H9 (cell line): ENCODE measurements at regions not wholly inside any gene's neighbourhood (a gene's known extent, or its start where the extent isn't known, plus 50 kb on each side); places are given as distances from the start of the nearest gene placed in this dataset.

Experiments
- DNase-seq: peaks from one replicate; pipeline ENCODE4 v3.0.0-alpha.2; 2017
- H2AFZ ChIP-seq: one replicate; pipeline ENCODE4 v1.6.1; 2013; ENCODE audit warnings: mild to moderate bottlenecking, low read length, control low read depth, moderate library complexity
- H2AK5ac ChIP-seq: 2 replicates; pipeline ENCODE4 v1.6.1; 2013; ENCODE audit warnings: low read length, control low read depth, mixed read lengths; ENCODE audit not compliant: insufficient read length
- H2BK120ac ChIP-seq: one replicate; pipeline ENCODE4 v1.6.1; 2013; ENCODE audit warnings: low read depth, mild to moderate bottlenecking, low read length, control low read depth, inconsistent platforms; ENCODE audit not compliant: poor library complexity, severe bottlenecking
- H2BK12ac ChIP-seq: 2 replicates; pipeline ENCODE4 v1.6.1; 2013; ENCODE audit warnings: low read length, control low read depth, mixed read lengths, low read depth; ENCODE audit not compliant: insufficient read length
- H2BK15ac ChIP-seq: 2 replicates; pipeline ENCODE4 v1.6.1; 2013; ENCODE audit warnings: low read depth, low read length, control low read depth
- H2BK20ac ChIP-seq: one replicate; pipeline ENCODE4 v1.6.1; 2013; ENCODE audit warnings: low read depth, mild to moderate bottlenecking, low read length, control low read depth, inconsistent platforms; ENCODE audit not compliant: poor library complexity, severe bottlenecking
- H2BK5ac ChIP-seq: 2 replicates; pipeline ENCODE4 v1.6.1; 2013; ENCODE audit warnings: low read length, control low read depth, mixed read lengths; ENCODE audit not compliant: insufficient read length
- H3K14ac ChIP-seq: 2 replicates; pipeline ENCODE4 v1.6.1; 2013; ENCODE audit warnings: low read length, control low read depth; ENCODE audit not compliant: insufficient read depth
- H3K18ac ChIP-seq: 2 replicates; pipeline ENCODE4 v1.6.1; 2013; ENCODE audit warnings: low read depth, mild to moderate bottlenecking, mixed read lengths, low read length, control low read depth; ENCODE audit not compliant: insufficient read length
- H3K23ac ChIP-seq: 2 replicates; pipeline ENCODE4 v1.6.1; 2013; ENCODE audit warnings: low read length, control low read depth, mixed read lengths, low read depth; ENCODE audit not compliant: insufficient read length
- H3K23me2 ChIP-seq: 2 replicates; pipeline ENCODE4 v1.6.1; 2013; ENCODE audit warnings: low read depth, mild to moderate bottlenecking, mixed read lengths, low read length, control low read depth; ENCODE audit not compliant: insufficient read length, poor library complexity, severe bottlenecking
- H3K27ac ChIP-seq: 2 replicates; pipeline ENCODE4 v1.5.1; 2013; ENCODE audit warnings: low read length, control low read depth, mixed read lengths, low read depth; ENCODE audit not compliant: insufficient read length
- H3K27me3 ChIP-seq: 2 replicates; pipeline ENCODE4 v1.6.1; 2013; ENCODE audit warnings: low read length, control low read depth, inconsistent platforms; ENCODE audit not compliant: insufficient read depth
- H3K4ac ChIP-seq: 2 replicates; pipeline ENCODE4 v1.6.1; 2013; ENCODE audit warnings: low read depth, mild to moderate bottlenecking, control low read depth, inconsistent platforms, low read length, moderate library complexity
- H3K4me1 ChIP-seq: 2 replicates; pipeline ENCODE4 v1.6.1; 2013; ENCODE audit warnings: low read length, control low read depth, inconsistent platforms; ENCODE audit not compliant: insufficient read depth
- H3K4me2 ChIP-seq: 2 replicates; pipeline ENCODE4 v1.6.1; 2013; ENCODE audit warnings: low read length, control low read depth, mixed read lengths; ENCODE audit not compliant: insufficient read length, insufficient read depth
- H3K56ac ChIP-seq: 2 replicates; pipeline ENCODE4 v1.6.1; 2013; ENCODE audit warnings: low read depth, mild to moderate bottlenecking, mixed read lengths, low read length, control low read depth; ENCODE audit not compliant: insufficient read length
- H3K79me1 ChIP-seq: 2 replicates; pipeline ENCODE4 v1.6.1; 2013; ENCODE audit warnings: low read depth, mild to moderate bottlenecking, moderate library complexity, low read length, control low read depth, inconsistent platforms; ENCODE audit not compliant: insufficient read depth, poor library complexity, severe bottlenecking
- H3K79me2 ChIP-seq: 2 replicates; pipeline ENCODE4 v1.6.1; 2013; ENCODE audit warnings: low read length, control low read depth, inconsistent platforms; ENCODE audit not compliant: insufficient read depth
- H3K9ac ChIP-seq: 2 replicates; pipeline ENCODE4 v1.6.1; 2013; ENCODE audit warnings: low read length, control low read depth, mixed read lengths; ENCODE audit not compliant: insufficient read length; ENCODE audit errors: extremely low read depth
- H3K9me3 ChIP-seq: one replicate; pipeline ENCODE4 v1.6.1; 2013; ENCODE audit warnings: low read depth, low read length, inconsistent platforms; ENCODE audit not compliant: control insufficient read depth
- H3T11ph ChIP-seq: one replicate; pipeline ENCODE4 v1.6.1; 2013; ENCODE audit warnings: mild to moderate bottlenecking, low read length, control low read depth, inconsistent platforms
- H4K20me1 ChIP-seq: one replicate; pipeline ENCODE4 v1.6.1; 2013; ENCODE audit not compliant: control insufficient read depth, insufficient read length, insufficient read depth
- H4K5ac ChIP-seq: 2 replicates; pipeline ENCODE4 v1.6.1; 2013; ENCODE audit warnings: low read depth, mild to moderate bottlenecking, mixed read lengths, low read length, control low read depth; ENCODE audit not compliant: insufficient read length
- H4K8ac ChIP-seq: replicated peaks from 2 replicates; pipeline ENCODE4 v1.6.1; 2013; ENCODE audit warnings: low read length, control low read depth, mixed read lengths, low read depth; ENCODE audit not compliant: insufficient read length
- H4K91ac ChIP-seq: 2 replicates; pipeline ENCODE4 v1.6.1; 2013; ENCODE audit warnings: low read depth, mild to moderate bottlenecking, moderate library complexity, mixed read lengths, low read length, control low read depth; ENCODE audit not compliant: insufficient read length
- H3K27ac Mint-ChIP-seq, 3 experiments: 2 replicates in 2 of 3; 3 replicates in 1 of 3; pipeline ENCODE4 v1.8.0; 2020 to 2021; ENCODE audit warnings: mixed read lengths in 3 of 3, mild to moderate bottlenecking in 1 of 3, moderate library complexity in 1 of 3
- H3K27me3 Mint-ChIP-seq: 2 replicates; pipeline ENCODE4 v1.8.0; 2021; ENCODE audit warnings: low read depth, mild to moderate bottlenecking, moderate library complexity, mixed read lengths
- H3K36me3 Mint-ChIP-seq, 3 experiments: 2 replicates in 2 of 3; 3 replicates in 1 of 3; pipeline ENCODE4 v1.8.0; 2020 to 2021; ENCODE audit warnings: low read depth in 3 of 3, mixed read lengths in 3 of 3; ENCODE audit not compliant: insufficient read depth in 1 of 3
- H3K4me1 Mint-ChIP-seq, 2 experiments: 2 replicates each; pipeline ENCODE4 v1.8.0; 2020; ENCODE audit warnings: mixed read lengths in 2 of 2
- H3K4me3 Mint-ChIP-seq, 2 experiments: 2 replicates in 1 of 2; 3 replicates in 1 of 2; pipeline ENCODE4 v1.8.0; 2020 to 2021; ENCODE audit warnings: mild to moderate bottlenecking in 2 of 2, mixed read lengths in 2 of 2, moderate library complexity in 1 of 2
- H3K9me3 Mint-ChIP-seq, 2 experiments: 2 replicates in 1 of 2; 3 replicates in 1 of 2; pipeline ENCODE4 v1.8.0; 2020; ENCODE audit warnings: mild to moderate bottlenecking in 2 of 2, mixed read lengths in 2 of 2, moderate library complexity in 1 of 2
- WGBS: extraction: QIAGEN DNeasy Blood & Tissue Kit; methylation state at CpG from one replicate; pipeline ENCODE4 v1.1.7; 2013; ENCODE audit warnings: missing lambda C conversion rate, low lambda C conversion rate, mixed read lengths; ENCODE audit not compliant: insufficient read length; ENCODE audit errors: extremely low coverage; 5-methylcytosine and 5-hydroxymethylcytosine counted together
- TF ChIP-seq, protein P1 (sequence below): fragments of 200-600 bp; sonication (generic); conservative IDR thresholded peaks from 3 replicates; pipeline ENCODE4 v1.8.0; 2021; ENCODE audit warnings: antibody characterized with exemption, mild to moderate bottlenecking

DNA sequence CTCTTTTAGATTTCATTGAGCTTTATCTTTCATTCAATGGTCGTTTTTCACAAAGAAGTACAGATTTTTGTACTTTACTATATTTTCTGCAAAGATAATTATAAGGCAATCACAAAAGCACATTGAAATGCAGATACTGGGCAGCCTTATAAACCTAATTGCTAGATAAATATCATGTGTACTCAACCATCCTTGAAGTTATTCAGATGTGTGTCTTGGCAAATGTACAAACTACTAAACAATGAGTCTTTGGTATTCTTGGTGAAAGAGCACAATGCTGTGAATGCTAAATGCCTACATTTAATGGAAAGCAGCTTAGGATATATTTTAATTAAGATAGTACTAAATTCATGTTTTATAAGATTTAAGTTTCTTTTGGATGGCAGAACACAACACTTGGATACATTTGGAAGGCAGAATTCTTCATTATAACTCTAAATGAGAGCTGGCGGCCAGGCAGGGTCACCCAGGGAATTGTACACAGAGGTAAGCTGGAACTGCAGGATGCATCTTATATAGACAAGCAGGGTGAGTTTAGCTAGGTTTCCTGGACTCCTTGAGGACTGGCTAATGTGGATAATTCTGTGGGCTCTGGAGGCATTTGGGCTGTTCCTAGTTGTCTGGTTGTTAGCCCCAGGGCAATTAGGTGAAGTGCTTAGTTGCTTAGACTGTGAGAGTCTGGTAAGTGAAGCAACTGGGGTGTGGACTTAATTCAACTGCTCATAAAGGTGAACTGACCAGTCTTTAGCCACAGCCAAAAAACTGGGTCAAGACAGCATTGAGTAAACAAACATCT lies 286.6 kb downstream of the PCDH20 start:
- Mint-ChIP-seq H3K27me3 (no peaks in the 10 kb centered on the region), H3K36me3 (peaks cover 0 to 8% (median 5%) of the 10 kb centered on the region in 3 experiments; a peak in 4 of 7 replicates), H3K4me1 (peaks cover 9 to 13% of the 10 kb centered on the region in 2 experiments), H3K4me3 (no peak overlapping the region), H3K27ac (peak overlapping the region in 1 of 3 experiments; percentile 68; a peak in 1 of 7 replicates), H3K9me3 (peaks cover 0 to 4% of the 10 kb centered on the region in 2 experiments; a peak in 1 of 5 replicates)
- no peak overlapping the region for H3K18ac ChIP-seq
- no peak overlapping the region for H3K14ac ChIP-seq
- H2BK15ac ChIP-seq: no peak overlapping the region
- no peaks in the 10 kb centered on the region for H3K9me3 ChIP-seq
- H3K27ac ChIP-seq: no peak overlapping the region
- H3K4me1 ChIP-seq: no peaks in the 10 kb centered on the region
- no peaks in the 10 kb centered on the region for H3K27me3 ChIP-seq
- no peak overlapping the region for H3T11ph ChIP-seq
- H3K4me2 ChIP-seq: no peak overlapping the region
- H3K23me2 ChIP-seq: no peaks in the 10 kb centered on the region
- no peak overlapping the region for H3K4ac ChIP-seq
- TF ChIP-seq, protein P1, sequence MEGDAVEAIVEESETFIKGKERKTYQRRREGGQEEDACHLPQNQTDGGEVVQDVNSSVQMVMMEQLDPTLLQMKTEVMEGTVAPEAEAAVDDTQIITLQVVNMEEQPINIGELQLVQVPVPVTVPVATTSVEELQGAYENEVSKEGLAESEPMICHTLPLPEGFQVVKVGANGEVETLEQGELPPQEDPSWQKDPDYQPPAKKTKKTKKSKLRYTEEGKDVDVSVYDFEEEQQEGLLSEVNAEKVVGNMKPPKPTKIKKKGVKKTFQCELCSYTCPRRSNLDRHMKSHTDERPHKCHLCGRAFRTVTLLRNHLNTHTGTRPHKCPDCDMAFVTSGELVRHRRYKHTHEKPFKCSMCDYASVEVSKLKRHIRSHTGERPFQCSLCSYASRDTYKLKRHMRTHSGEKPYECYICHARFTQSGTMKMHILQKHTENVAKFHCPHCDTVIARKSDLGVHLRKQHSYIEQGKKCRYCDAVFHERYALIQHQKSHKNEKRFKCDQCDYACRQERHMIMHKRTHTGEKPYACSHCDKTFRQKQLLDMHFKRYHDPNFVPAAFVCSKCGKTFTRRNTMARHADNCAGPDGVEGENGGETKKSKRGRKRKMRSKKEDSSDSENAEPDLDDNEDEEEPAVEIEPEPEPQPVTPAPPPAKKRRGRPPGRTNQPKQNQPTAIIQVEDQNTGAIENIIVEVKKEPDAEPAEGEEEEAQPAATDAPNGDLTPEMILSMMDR: no peak
- H3K9ac ChIP-seq: no peak overlapping the region
- H3K79me2 ChIP-seq: no peaks in the 10 kb centered on the region
- H2BK120ac ChIP-seq: no peak overlapping the region
- no peak overlapping the region for H2AK5ac ChIP-seq
- H2BK5ac ChIP-seq: no peak overlapping the region
- H4K20me1 ChIP-seq: no peaks in the 10 kb centered on the region
- no peak overlapping the region for H2BK12ac ChIP-seq
- H2BK20ac ChIP-seq: no peak overlapping the region
- no peak overlapping the region for H4K91ac ChIP-seq
- no peak overlapping the region for H4K8ac ChIP-seq
- H3K56ac ChIP-seq: no peak overlapping the region
- no peak overlapping the region for H4K5ac ChIP-seq
- H2AFZ ChIP-seq: no peak overlapping the region
- no peaks in the 10 kb centered on the region for H3K79me1 ChIP-seq
- H3K23ac ChIP-seq: no peak overlapping the region
- WGBS: no CpG with 5 or more reads among the region's 2 CpGs
- no peak for DNase-seq
